Neural progenitor cell (in vitro differentiated cells): ENCODE measurements at regions not wholly inside any gene's neighbourhood (a gene's known extent, or its start where the extent isn't known, plus 50 kb on each side); places are given as distances from the start of the nearest gene placed in this dataset.

Experiments
- CTCF ChIP-seq: fragments of 200-600 bp; sonication (generic); IDR thresholded peaks from 2 replicates; pipeline ENCODE4 v1.5.1; 2017; ENCODE audit warnings: antibody characterized with exemption, mild to moderate bottlenecking
- EZH2 ChIP-seq: fragments of 200-600 bp; sonication (generic); IDR thresholded peaks from 2 replicates; pipeline ENCODE4 v1.6.1; 2017; ENCODE audit warnings: antibody characterized with exemption, mild to moderate bottlenecking, moderate library complexity
- EZH2phosphoT487 ChIP-seq: fragments of 200-600 bp; sonication (generic); IDR thresholded peaks from 2 replicates; pipeline ENCODE4 v1.6.1; 2017; ENCODE audit warnings: antibody characterized with exemption

- TF ChIP-seq CTCF (no peak), EZH2 (no peak), EZH2phosphoT487 (no peak)
Observed at GRCh38 chr7:91398341-91398740, 134.1 kb downstream of the FZD1 start.
